GM20000 (cell line): ENCODE measurements at regions not wholly inside any gene's neighbourhood (a gene's known extent, or its start where the extent isn't known, plus 50 kb on each side); places are given as distances from the start of the nearest gene placed in this dataset.

Experiments
- DNase-seq: peaks from one replicate; pipeline ENCODE4 v3.0.0; 2012; ENCODE audit warnings: low spot score
- TF ChIP-seq, protein P1 (sequence below): IDR thresholded peaks from 2 replicates; pipeline ENCODE4 v1.5.1; 2012; ENCODE audit warnings: mild to moderate bottlenecking, control low read depth; ENCODE audit errors: extremely low read depth, missing control alignments

DNA sequence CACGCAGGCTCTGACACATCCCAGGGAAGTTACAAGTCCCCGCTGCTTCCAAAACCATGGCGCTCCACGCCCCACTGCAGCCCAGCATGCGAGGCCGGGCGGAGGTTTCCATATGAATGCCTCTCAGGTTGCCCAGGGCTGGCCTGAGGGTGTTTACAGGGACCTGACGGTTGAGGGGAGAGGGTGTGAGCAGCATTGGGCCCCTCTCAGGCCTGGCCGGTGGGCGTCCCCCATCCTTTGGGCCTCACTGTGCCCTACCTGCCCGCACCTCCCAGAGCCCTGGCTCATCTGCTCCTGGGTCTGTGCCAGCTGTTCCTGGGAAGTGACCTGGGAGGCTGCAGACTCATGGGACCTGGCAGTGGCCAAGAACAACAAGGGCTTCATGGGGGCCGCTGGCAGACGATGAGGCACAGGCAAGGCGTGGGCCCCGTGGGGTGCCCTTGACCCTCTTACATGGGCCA lies 173.5 kb downstream of the C16orf95 start:
- TF ChIP-seq, protein P1, sequence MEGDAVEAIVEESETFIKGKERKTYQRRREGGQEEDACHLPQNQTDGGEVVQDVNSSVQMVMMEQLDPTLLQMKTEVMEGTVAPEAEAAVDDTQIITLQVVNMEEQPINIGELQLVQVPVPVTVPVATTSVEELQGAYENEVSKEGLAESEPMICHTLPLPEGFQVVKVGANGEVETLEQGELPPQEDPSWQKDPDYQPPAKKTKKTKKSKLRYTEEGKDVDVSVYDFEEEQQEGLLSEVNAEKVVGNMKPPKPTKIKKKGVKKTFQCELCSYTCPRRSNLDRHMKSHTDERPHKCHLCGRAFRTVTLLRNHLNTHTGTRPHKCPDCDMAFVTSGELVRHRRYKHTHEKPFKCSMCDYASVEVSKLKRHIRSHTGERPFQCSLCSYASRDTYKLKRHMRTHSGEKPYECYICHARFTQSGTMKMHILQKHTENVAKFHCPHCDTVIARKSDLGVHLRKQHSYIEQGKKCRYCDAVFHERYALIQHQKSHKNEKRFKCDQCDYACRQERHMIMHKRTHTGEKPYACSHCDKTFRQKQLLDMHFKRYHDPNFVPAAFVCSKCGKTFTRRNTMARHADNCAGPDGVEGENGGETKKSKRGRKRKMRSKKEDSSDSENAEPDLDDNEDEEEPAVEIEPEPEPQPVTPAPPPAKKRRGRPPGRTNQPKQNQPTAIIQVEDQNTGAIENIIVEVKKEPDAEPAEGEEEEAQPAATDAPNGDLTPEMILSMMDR = no peak
- DNase-seq = no peak

DNA sequence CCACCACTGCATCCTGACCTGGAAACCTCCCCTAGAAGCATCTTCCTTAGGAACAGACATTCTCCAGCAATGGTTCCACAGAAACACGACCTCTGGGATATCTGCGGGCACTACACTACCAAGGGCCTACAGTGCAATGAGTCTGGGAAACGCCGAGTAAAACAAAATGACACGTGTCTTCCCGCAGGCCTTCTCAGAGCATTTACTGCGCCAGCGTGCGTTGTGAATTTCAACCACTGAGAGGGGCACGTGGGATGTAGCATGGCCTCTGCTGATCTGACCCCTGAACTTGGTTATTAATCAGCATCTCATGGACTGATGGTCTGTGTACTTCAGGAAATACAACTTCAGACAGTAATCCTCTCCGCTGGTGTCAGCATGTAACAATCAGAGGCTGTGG lies 173.0 kb downstream of the C16orf95 start:
- DNase-seq = no peak
- TF ChIP-seq, protein P1 = no peak

DNA sequence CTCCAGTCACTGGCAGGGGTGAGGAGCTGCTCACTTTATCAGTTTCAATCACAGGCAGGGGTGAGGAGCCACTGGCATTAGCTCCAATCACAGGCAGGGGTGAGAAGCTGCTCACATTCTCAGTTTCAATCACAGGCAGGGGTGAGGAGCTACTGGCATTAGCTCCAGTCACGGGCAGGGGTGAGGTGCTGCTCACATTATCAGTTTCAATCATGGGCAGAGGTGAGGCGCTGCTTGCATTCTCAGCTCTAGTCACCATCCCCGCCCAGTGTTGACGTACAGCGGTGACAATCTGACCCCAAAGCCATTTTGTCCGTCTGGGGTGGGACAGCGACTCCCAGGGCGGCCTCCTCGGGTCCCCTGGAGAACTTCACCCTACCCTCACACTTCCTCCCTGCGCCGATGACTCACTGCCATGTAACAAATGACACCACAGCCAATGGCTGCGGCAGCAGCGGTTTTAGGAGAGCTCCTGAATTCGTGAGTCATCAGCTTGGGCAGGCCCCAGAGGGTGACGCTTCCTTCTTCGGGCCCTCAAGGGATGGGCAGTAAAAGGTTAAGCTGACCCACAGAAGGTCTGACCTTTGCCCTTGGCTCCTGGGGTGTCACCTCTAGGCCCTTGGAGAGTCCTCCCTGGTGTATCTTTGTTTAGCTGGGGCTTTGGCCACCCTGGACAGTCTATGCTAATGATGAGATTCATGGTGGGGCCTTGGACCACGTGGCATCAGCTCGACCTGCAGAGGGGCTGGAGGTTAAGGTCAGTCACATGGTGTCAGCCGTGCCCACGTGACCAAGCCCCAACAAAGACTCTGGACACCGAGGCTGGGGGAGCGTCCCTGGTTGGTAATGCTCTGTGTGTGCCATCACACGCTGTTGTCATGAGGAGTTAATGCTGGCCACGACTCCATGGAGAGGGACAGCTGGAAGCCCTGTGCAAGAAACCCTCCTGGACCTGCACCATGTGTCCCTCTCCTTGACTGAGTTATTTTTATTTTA lies 171.7 kb downstream of the C16orf95 start:
- TF ChIP-seq, protein P1 = no peak
- no peak for DNase-seq

DNA sequence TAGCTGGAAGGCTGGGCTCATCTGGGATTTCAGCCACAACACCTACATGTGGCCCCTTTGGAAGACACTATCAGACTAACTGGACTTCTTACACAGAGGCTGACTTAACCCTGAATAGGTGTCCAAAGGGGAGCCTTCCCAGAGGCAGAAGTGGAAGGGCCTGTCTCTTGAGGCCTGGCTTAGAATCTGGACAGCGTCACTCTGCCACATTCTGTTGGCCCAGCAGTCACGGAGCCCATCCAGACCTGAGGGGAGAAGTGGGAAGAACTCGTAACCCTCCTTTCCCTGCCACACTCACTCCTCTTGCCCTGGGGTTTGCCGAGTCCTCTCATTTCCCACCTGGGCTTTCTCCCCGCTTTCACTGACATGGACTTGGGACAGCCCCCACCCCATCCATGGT lies 170.5 kb downstream of the C16orf95 start:
- DNase-seq = no peak
- TF ChIP-seq, protein P1 = no peak

DNA sequence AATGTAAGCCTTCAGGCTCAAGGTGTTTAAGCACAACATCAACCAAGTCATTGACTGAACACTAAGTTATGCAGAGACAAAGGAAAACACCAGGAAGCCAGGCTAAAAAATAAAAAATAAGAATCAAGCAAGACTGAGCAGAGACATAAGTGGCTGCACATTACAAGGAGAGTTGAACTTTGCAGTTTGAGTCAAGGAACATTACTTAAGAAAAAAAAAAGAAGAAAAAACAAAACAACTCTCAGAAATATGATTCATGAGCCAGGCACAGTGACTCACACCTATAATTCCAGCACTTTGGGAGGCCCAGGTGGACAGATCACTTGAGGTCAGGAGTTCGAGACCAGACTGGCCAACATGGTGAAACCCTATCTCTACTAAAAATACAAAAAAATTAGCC lies 168.1 kb downstream of the C16orf95 start:
- TF ChIP-seq, protein P1 = no peak
- no peak for DNase-seq

DNA sequence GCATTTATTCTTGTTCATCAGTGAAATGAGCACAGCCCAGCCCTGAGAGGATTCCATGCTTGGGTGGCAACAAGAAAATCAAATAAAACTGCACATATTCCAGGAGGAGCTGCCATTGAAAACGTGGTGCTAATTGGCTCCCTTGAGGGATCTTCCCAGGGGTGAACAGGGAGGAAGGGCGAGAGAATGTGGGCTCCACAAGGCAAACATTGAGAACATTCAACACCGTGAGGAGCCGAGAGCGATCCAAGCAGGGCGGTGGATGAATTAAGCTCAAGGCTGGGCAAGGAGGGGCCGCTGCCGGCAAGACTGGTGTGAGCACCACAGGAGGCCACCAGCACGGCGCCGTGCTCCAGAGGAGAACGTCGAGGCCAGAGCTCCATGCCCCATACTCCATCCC lies 166.9 kb downstream of the C16orf95 start:
- TF ChIP-seq, protein P1 = no peak
- no peak for DNase-seq

DNA sequence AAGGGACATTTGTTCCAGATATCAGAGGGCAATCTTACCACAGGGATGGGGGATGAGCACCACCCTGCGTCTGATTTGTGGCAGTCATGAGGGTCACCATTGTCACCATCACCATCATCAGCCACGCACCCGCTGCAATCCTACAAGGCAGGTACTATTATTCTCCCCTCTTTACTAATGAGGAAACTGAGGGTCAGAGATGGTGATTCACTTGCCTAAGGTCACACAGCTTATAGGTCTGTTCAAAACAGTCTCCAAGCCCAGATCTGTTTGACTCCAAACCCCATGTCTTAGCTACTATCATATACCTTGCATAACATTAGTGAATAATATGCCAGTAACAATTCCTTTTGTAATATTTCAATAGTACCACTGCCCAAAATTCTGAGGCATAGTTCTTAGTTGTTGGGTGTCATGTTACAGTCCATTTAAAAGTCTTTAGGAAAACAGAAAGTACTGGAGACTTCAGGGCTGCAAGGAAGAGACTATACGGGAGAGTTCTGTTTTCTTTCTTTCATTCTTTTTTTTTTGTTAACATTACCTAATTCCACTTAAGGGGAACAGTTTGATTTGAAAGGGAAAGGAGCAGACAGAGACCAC lies 166.4 kb downstream of the C16orf95 start:
- no peak for DNase-seq
- TF ChIP-seq, protein P1 = no peak
